ENCODE measurements at regions not wholly inside any gene's neighbourhood (a gene's known extent, or its start where the extent isn't known, plus 50 kb on each side); places are given as distances from the start of the nearest gene placed in this dataset.
A peak's percentile ranks its signal among the peaks of the same experiment; 100 is the strongest.
"Not testable (repeated sequence)": the region's sequence is repeated elsewhere in the genome, so short reads cannot be mapped to it uniquely, and the experiment has no call there.

DNA sequence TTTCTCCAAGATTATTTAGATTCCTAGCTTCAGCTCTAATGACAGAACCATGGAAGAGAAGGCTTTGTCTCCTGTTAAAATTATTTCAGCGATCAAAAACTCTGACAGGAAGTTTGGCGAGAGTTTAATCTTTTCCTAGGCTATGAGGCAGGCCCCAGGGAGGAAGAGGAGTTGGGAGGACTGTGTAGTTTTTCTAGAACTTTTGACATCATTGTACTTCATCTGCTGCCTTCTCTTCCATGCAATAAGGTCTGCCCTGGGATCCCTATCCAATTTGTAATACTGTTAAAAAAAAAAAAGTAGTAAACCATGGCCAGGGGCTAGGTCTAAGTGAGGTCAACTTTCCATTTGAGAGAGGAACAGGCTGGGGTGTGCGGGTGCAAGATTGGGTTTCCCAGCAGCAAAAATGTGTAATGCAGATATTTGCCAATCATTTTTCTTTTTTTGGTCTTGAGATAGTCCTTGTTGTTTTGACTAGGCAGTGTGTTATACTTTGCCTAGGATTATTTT, 261.9 kb upstream of the ANKH start:
- H3K27ac Mint-ChIP-seq = no peak overlapping the region
- DNase-seq (ENCODE audit: low spot score) = no peak
- no peak for ATAC-seq
- H3K27me3 Mint-ChIP-seq = peaks cover 0 to 6% of the 10 kb centered on the region in 2 donors
- no peaks in the 10 kb centered on the region for H3K36me3 Mint-ChIP-seq
- H3K4me1 Mint-ChIP-seq (ENCODE audit: low read depth in 2 of 2) = no peaks in the 10 kb centered on the region
- H3K9me3 Mint-ChIP-seq = peaks cover 18% of the 10 kb centered on the region
- H3K4me3 Mint-ChIP-seq = no peak overlapping the region

- H3K27me3 Mint-ChIP-seq = peaks cover 0 to 6% of the 10 kb centered on the region in 2 donors
- H3K9me3 Mint-ChIP-seq = peaks cover 18% of the 10 kb centered on the region
- no peak overlapping the region for H3K4me3 Mint-ChIP-seq
- no peaks in the 10 kb centered on the region for H3K36me3 Mint-ChIP-seq
- no peak overlapping the region for H3K27ac Mint-ChIP-seq
- H3K4me1 Mint-ChIP-seq (ENCODE audit: low read depth in 2 of 2) = no peaks in the 10 kb centered on the region
- ATAC-seq (no peak), DNase-seq (ENCODE audit: low spot score) (no peak)
Measured at GRCh38 chr5:15132816-15133405, 261.3 kb upstream of the ANKH start.

DNA sequence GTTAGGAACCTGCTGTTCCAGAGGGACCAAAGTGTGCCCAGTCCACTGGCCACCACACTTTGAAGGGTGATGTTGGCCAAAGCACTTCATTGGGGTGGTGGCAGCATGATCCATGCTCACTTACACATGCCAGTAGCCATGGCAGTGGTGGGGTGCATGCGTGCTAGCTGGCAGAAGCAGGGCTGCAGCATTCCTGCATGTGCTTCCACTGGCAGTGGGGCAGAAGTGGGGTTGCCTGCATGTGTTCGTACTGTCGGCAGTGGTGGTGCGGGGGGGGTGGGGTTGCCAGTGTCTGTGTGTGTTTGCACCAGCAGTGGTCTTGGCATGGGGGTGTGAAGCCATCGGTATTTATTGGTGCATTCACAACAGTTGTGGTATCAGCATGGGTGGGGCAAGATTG, 260.3 kb upstream of the ANKH start:
- Mint-ChIP-seq H3K27me3 (peaks cover 0 to 6% of the 10 kb centered on the region in 2 donors), H3K9me3 (peaks cover 21% of the 10 kb centered on the region), H3K36me3 (no peaks in the 10 kb centered on the region), H3K27ac (no peak overlapping the region), H3K4me3 (no peak overlapping the region), H3K4me1 (ENCODE audit: low read depth in 2 of 2) (no peaks in the 10 kb centered on the region)
- DNase-seq (ENCODE audit: low spot score) = no peak
- no peak for ATAC-seq

GRCh38 chr5:15124871-15125568, 253.4 kb upstream of the ANKH start:
- ATAC-seq (no peak), DNase-seq (ENCODE audit: low spot score) (no peak)
- Mint-ChIP-seq H3K9me3 (peaks cover 14% of the 10 kb centered on the region), H3K27ac (no peak overlapping the region), H3K36me3 (no peaks in the 10 kb centered on the region), H3K4me3 (no peak overlapping the region), H3K4me1 (ENCODE audit: low read depth in 2 of 2) (no peaks in the 10 kb centered on the region), H3K27me3 (peaks cover 0 to 6% of the 10 kb centered on the region in 2 donors)

DNA sequence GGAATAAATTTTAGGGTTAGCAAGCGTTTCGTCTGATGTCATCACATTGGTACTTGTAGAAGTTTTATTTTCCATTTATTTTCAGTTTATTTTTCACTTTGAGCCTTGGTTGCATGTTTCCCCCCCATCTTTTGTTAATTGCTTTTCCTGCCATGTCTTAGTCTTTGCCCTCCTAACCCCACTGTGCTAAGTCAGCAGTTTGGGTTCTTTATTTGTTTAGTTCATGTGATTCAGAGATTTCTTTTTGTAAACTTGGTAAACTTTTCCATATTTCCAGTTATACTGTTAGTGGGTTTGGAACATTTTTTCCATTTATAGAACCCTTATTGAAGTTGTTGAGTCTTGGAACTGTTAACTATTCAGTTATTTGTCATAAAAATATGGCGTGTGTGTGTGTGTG, 252.9 kb upstream of the ANKH start:
- peaks cover 0 to 2% of the 10 kb centered on the region in 2 donors for H3K27me3 Mint-ChIP-seq
- no peak overlapping the region for H3K27ac Mint-ChIP-seq
- no peaks in the 10 kb centered on the region for H3K36me3 Mint-ChIP-seq
- no peaks in the 10 kb centered on the region for H3K4me1 Mint-ChIP-seq (ENCODE audit: low read depth in 2 of 2)
- H3K9me3 Mint-ChIP-seq = peaks cover 14% of the 10 kb centered on the region
- no peak for DNase-seq (ENCODE audit: low spot score)
- ATAC-seq = no peak
- H3K4me3 Mint-ChIP-seq = no peak overlapping the region

DNA sequence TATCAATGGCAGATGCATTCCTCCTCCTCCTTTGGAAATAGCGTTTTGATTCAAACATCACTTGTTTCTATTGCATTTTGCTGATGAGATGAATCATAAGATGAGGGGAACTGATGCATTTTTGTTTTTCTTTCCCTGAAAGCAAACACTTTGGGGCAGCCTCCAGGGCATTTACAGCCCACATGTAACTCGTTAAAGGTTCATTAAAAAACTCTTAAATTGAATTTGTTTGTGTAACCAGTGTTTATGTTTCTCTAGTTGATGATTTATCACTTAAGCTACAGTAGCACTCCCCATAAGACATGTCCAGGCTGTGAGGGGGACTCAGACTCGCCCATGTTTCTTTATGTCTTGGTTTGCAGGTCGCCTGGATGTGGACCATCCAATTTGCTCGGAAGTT, 246.1 kb upstream of the ANKH start:
- Mint-ChIP-seq H3K4me3 (no peak overlapping the region), H3K27ac (no peak overlapping the region)
- no peak for ATAC-seq

DNA sequence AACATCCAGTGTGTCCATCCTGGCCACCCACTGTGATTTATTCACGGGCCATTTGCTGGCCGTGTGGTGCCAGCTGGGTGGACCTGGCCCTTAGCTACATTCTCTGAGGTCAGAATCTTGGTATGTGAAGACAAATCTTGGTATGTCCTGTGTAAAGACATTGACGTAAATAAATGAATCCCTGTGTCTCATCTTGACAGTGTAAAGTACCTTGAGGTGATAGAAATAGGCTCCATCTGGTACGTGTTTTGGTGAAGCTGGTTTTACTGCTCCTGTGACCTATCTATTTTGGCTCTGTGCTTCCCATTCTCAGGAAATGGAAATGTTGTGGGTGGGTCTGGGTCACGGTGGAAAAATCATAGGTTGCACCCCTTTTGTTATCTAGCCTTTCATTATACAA, 245.4 kb upstream of the ANKH start:
- H3K4me1 Mint-ChIP-seq (ENCODE audit: low read depth in 2 of 2) = no peaks in the 10 kb centered on the region
- no peaks in the 10 kb centered on the region for H3K36me3 Mint-ChIP-seq
- DNase-seq (ENCODE audit: low spot score) = no peak
- ATAC-seq = no peak
- no peak overlapping the region for H3K27ac Mint-ChIP-seq
- no peaks in the 10 kb centered on the region for H3K27me3 Mint-ChIP-seq
- no peak overlapping the region for H3K4me3 Mint-ChIP-seq
- peaks cover 3% of the 10 kb centered on the region for H3K9me3 Mint-ChIP-seq

More for the DNA sequence above, 246.1 kb upstream of the ANKH start:
- Mint-ChIP-seq H3K27me3 (no peaks in the 10 kb centered on the region), H3K36me3 (no peaks in the 10 kb centered on the region), H3K9me3 (peaks cover 3% of the 10 kb centered on the region), H3K4me1 (ENCODE audit: low read depth in 2 of 2) (no peaks in the 10 kb centered on the region)
- DNase-seq (ENCODE audit: low spot score) = no peak

- H3K36me3 Mint-ChIP-seq = no peaks in the 10 kb centered on the region
- no peaks in the 10 kb centered on the region for H3K27me3 Mint-ChIP-seq
- no peak overlapping the region for H3K27ac Mint-ChIP-seq
- H3K4me3 Mint-ChIP-seq = no peak overlapping the region
- H3K4me1 Mint-ChIP-seq (ENCODE audit: low read depth in 2 of 2) = peaks cover 2 to 4% of the 10 kb centered on the region in 2 donors
- H3K9me3 Mint-ChIP-seq = no peaks in the 10 kb centered on the region
- no peak for DNase-seq (ENCODE audit: low spot score)
- ATAC-seq = no peak
Measured at GRCh38 chr5:15106530-15107283, 235.1 kb upstream of the ANKH start.

DNA sequence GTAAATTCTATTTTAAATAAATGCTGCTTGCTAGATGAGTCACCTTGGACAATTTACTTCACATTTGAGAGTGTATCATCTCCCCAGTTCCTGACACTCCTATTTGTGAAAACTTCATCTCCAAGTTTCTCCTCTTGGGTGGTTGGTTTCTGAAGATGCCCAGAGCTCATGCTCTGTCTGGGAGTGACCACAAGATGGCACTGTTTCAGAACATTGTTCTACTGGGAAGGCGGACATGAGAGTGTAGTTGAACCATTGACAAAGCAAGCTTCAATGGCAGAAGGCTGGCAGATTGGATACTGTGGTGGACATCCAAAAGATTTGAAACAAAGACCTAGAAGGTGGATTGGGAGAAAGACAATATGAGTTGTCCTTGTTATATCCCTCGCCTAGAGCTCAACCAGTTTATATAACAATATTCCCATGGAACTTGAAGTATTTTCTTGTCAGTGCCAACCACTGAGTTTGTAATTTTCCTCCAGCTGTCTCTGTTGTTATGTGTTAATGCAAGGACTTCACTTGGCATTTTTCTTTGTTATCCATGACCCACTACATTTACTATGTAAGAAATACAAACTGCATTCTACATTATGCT, 234.3 kb upstream of the ANKH start:
- H3K4me1 Mint-ChIP-seq (ENCODE audit: low read depth in 2 of 2) = peaks cover 2 to 4% of the 10 kb centered on the region in 2 donors
- no peak overlapping the region for H3K27ac Mint-ChIP-seq
- no peaks in the 10 kb centered on the region for H3K9me3 Mint-ChIP-seq
- ATAC-seq (peak in 1 of 2 donors; percentile 68), DNase-seq (ENCODE audit: low spot score) (no peak)
- no peaks in the 10 kb centered on the region for H3K27me3 Mint-ChIP-seq
- no peak overlapping the region for H3K4me3 Mint-ChIP-seq
- no peaks in the 10 kb centered on the region for H3K36me3 Mint-ChIP-seq

GRCh38 chr5:15103864-15104263, 232.3 kb upstream of the ANKH start:
- H3K27ac Mint-ChIP-seq = no peak overlapping the region
- H3K4me1 Mint-ChIP-seq (ENCODE audit: low read depth in 2 of 2) = peaks cover 2 to 4% of the 10 kb centered on the region in 2 donors
- peaks cover 0 to 6% of the 10 kb centered on the region in 2 donors for H3K27me3 Mint-ChIP-seq
- no peak for ATAC-seq
- no peak overlapping the region for H3K4me3 Mint-ChIP-seq
- peaks cover 6% of the 10 kb centered on the region for H3K9me3 Mint-ChIP-seq
- H3K36me3 Mint-ChIP-seq = peaks cover 6% of the 10 kb centered on the region
- no peak for DNase-seq (ENCODE audit: low spot score)

DNA sequence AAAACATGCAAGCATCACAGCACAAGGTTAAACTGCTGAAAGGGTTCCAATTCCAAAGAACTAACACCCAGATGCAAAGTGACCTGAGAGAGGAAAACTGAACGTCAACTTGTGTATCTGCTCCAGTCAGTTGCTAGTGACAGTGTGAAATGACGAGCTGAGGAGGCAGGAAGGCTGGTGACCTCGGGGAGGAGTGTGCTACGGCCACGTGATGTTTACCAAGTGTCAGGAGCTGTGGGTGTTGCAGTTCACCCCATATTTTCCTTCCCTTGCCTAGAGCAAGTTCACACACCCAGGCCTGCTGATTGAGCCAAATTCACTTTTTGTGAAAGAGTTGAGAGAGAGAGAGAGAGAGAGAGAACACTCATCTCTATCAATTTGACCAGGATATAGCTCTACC, 231.6 kb upstream of the ANKH start:
- H3K27ac Mint-ChIP-seq = no peak overlapping the region
- H3K27me3 Mint-ChIP-seq = peaks cover 0 to 6% of the 10 kb centered on the region in 2 donors
- peaks cover 6% of the 10 kb centered on the region for H3K9me3 Mint-ChIP-seq
- no peak overlapping the region for H3K4me3 Mint-ChIP-seq
- H3K4me1 Mint-ChIP-seq (ENCODE audit: low read depth in 2 of 2) = peaks cover 2 to 4% of the 10 kb centered on the region in 2 donors
- DNase-seq (ENCODE audit: low spot score) (no peak), ATAC-seq (no peak)
- peaks cover 6% of the 10 kb centered on the region for H3K36me3 Mint-ChIP-seq

DNA sequence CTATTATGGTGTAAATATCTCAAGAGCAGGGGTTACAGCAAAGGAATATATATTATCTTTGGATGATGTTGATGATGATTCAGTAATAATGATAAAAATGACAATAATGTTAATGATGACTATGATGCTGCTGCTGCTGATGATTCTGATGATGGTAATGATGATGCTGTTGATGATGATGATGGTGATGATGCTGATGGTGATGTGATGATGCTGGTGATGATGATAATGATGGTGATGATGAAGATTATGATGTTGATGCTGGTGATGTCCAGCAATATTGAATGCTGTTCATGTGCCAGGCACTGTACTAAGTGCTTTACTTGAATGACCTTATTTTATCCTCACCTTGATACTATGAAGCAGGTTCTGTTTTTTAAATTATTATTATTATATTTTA, 226.0 kb upstream of the ANKH start:
- DNase-seq (ENCODE audit: low spot score) (no peak), ATAC-seq (no peak)
- Mint-ChIP-seq H3K27ac (no peak overlapping the region), H3K9me3 (peaks cover 13% of the 10 kb centered on the region), H3K4me3 (no peak overlapping the region), H3K4me1 (ENCODE audit: low read depth in 2 of 2) (no peaks in the 10 kb centered on the region), H3K36me3 (peaks cover 6% of the 10 kb centered on the region), H3K27me3 (peaks cover 0 to 6% of the 10 kb centered on the region in 2 donors)

- H3K4me1 Mint-ChIP-seq (ENCODE audit: low read depth in 2 of 2); H3K27ac Mint-ChIP-seq; DNase-seq (ENCODE audit: low spot score); H3K27me3 Mint-ChIP-seq; ATAC-seq; H3K4me3 Mint-ChIP-seq; H3K36me3 Mint-ChIP-seq: not testable (repeated sequence)
- peaks cover 13% of the 10 kb centered on the region for H3K9me3 Mint-ChIP-seq
Measured at GRCh38 chr5:15096686-15097085, 225.1 kb upstream of the ANKH start.

DNA sequence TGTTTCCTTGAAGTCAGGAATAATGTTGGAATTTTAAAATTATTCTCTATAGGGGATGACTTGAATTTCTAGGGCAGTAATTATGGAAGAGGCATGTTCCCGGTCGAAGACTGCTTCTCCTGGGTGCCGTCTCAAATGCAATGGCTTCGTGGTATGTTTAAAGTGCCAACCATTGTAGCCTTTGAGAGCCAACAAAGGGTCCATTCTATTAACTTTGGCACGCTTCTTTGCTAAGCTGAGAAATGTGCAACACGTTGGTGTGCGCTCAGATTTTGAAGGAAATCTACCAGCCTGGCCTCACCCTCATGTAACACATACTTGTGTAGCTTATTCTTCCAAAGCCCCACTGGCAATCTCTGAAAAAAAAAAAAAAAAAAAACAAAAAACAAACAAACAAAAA, 221.2 kb upstream of the ANKH start:
- no peak overlapping the region for H3K4me3 Mint-ChIP-seq
- no peak overlapping the region for H3K27ac Mint-ChIP-seq
- no peaks in the 10 kb centered on the region for H3K4me1 Mint-ChIP-seq (ENCODE audit: low read depth in 2 of 2)
- ATAC-seq (no peak), DNase-seq (ENCODE audit: low spot score) (no peak)
- H3K36me3 Mint-ChIP-seq = no peaks in the 10 kb centered on the region
- no peaks in the 10 kb centered on the region for H3K27me3 Mint-ChIP-seq
- H3K9me3 Mint-ChIP-seq = peaks cover 10% of the 10 kb centered on the region

Data from natural killer cell treated with Interleukin-12 subunit alpha and Interleukin-12 subunit beta and Interleukin-15 and Interleukin-18, amount 100 ng/mL, for 72 hours (primary cell).